ENCODE measurements at regions not wholly inside any gene's neighbourhood (a gene's known extent, or its start where the extent isn't known, plus 50 kb on each side); places are given as distances from the start of the nearest gene placed in this dataset.

DNA sequence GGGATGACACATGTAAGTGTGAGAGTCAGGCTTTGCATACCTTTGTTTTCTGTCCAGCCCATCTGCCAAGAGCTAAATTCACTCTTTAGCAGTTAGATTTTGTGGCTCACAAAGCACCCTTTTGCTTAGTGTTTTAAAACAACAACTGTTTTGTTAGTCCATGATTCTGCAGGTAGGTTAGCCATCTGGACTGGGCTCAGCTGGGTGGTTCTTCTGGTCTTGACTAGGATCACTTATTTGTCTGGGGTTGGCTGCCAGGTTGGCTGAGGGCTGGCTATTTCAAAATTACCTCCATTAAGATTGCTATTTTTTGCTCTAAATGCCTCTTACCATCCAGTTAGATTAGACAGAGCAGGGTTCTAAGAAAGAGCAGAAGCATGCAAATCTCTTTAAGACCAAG lies 489.3 kb downstream of the BTBD3 start:
- TF ChIP-seq GATA2 (IDR thresholded peaks at IDR 0.05; ENCODE audit: low read depth, low read length), result no peak
- no peak for TF ChIP-seq GATA3 (IDR thresholded peaks at IDR 0.05; ENCODE audit: low read depth, low read length)

All from SH-SY5Y (cell line).